ENCODE measurements at regions not wholly inside any gene's neighbourhood (a gene's known extent, or its start where the extent isn't known, plus 50 kb on each side); places are given as distances from the start of the nearest gene placed in this dataset.

- DNase-seq (ENCODE audit: low read depth, low spot score) (no peak), ATAC-seq (no peak), FAIRE-seq (no peak)
- SMC1A ChIA-PET (ENCODE audit: uncharacterized antibody, unreplicated experiment), result no interaction called here
- no peaks in the 10 kb centered on the region for H3K36me3 ChIP-seq (ENCODE audit: control insufficient read depth in 2 of 2, insufficient read depth in 2 of 2, low read length in 1 of 2)
- no peaks in the 10 kb centered on the region for H3K79me2 ChIP-seq (ENCODE audit: control insufficient read depth, insufficient read depth, low read length)
- no peak overlapping the region for H3K9ac ChIP-seq (ENCODE audit: control insufficient read depth, insufficient read depth, low read length)
- CTCF ChIA-PET, result no interaction called here
- no peaks in the 10 kb centered on the region for H4K20me1 ChIP-seq (ENCODE audit: control insufficient read depth, insufficient read depth)
- no peak overlapping the region for H3K4me2 ChIP-seq (ENCODE audit: control insufficient read depth, insufficient read depth)
- RAD21 ChIA-PET (ENCODE audit: unreplicated experiment), result no interaction called here
- no peak overlapping the region for H3K4me3 ChIP-seq
- intact Hi-C loops (cut with micrococcal nuclease; ENCODE audit: unreplicated experiment) (no loop called here), in situ Hi-C loops (cut with MboI) (no loop called here)
- WGBS (ENCODE audit: insufficient coverage, insufficient replicate concordance, low lambda C conversion rate, missing lambda C conversion rate), result 23% methylated on average over 6 of the region's 6 CpGs
- POLR2A ChIA-PET, result no interaction called here
- H3K4me1 ChIP-seq (ENCODE audit: control insufficient read depth, insufficient read depth, low read length), result no peaks in the 10 kb centered on the region
- no peak overlapping the region for H2AFZ ChIP-seq (ENCODE audit: control insufficient read depth, low read depth, low read length)
- BruUV-seq (replicated peaks), result no TSS peak
- no peaks in the 10 kb centered on the region for H3K9me3 ChIP-seq (replicated peaks; ENCODE audit: control insufficient read depth, insufficient read depth, low read length)
- H3K27me3 ChIP-seq (replicated peaks in 1 of 2; ENCODE audit: control insufficient read depth in 2 of 2, insufficient read depth in 2 of 2, low read length in 1 of 2), result no peaks in the 10 kb centered on the region
- H3K27ac ChIP-seq (ENCODE audit: control insufficient read depth, insufficient read depth), result no peak overlapping the region
- TF ChIP-seq JUNB (IDR thresholded peaks at IDR 0.05) (no peak), NR2F1 (conservative IDR thresholded peaks at IDR 0.05) (no peak), CUX1 (IDR thresholded peaks at IDR 0.05; ENCODE audit: insufficient replicate concordance, low read depth, low read length) (no peak), MEF2A (IDR thresholded peaks at IDR 0.05; ENCODE audit: insufficient read depth, low read depth, low read length) (no peak), ZBTB40 (IDR thresholded peaks at IDR 0.05; ENCODE audit: borderline replicate concordance) (no peak), YBX1 (IDR thresholded peaks at IDR 0.05) (no peak), MEF2B (IDR thresholded peaks at IDR 0.05; ENCODE audit: partially characterized antibody, poor library complexity, severe bottlenecking) (no peak), BCLAF1 (IDR thresholded peaks at IDR 0.05) (no peak), PAX8 (IDR thresholded peaks at IDR 0.05) (no peak), POLR2AphosphoS2 (IDR thresholded peaks at IDR 0.05; ENCODE audit: low read depth, low read length) (no peak), SMAD5 (IDR thresholded peaks at IDR 0.05; ENCODE audit: low read depth) (no peak), IRF5 (IDR thresholded peaks at IDR 0.05; ENCODE audit: borderline replicate concordance) (no peak)
Measured at GRCh38 chr2:4221845-4222244, 518.5 kb downstream of the DCDC2C start.

Data from GM12878 (cell line).